H9 (cell line): ENCODE measurements at regions not wholly inside any gene's neighbourhood (a gene's known extent, or its start where the extent isn't known, plus 50 kb on each side); places are given as distances from the start of the nearest gene placed in this dataset.

Source experiments
- DNase-seq: peaks from one replicate; pipeline ENCODE4 v3.0.0-alpha.2; 2017
- H2AFZ ChIP-seq: one replicate; pipeline ENCODE4 v1.6.1; 2013; ENCODE audit warnings: mild to moderate bottlenecking, low read length, control low read depth, moderate library complexity
- H2AK5ac ChIP-seq: 2 replicates; pipeline ENCODE4 v1.6.1; 2013; ENCODE audit warnings: low read length, control low read depth, mixed read lengths; ENCODE audit not compliant: insufficient read length
- H2BK120ac ChIP-seq: one replicate; pipeline ENCODE4 v1.6.1; 2013; ENCODE audit warnings: low read depth, mild to moderate bottlenecking, low read length, control low read depth, inconsistent platforms; ENCODE audit not compliant: poor library complexity, severe bottlenecking
- H2BK12ac ChIP-seq: 2 replicates; pipeline ENCODE4 v1.6.1; 2013; ENCODE audit warnings: low read length, control low read depth, mixed read lengths, low read depth; ENCODE audit not compliant: insufficient read length
- H2BK15ac ChIP-seq: 2 replicates; pipeline ENCODE4 v1.6.1; 2013; ENCODE audit warnings: low read depth, low read length, control low read depth
- H2BK20ac ChIP-seq: one replicate; pipeline ENCODE4 v1.6.1; 2013; ENCODE audit warnings: low read depth, mild to moderate bottlenecking, low read length, control low read depth, inconsistent platforms; ENCODE audit not compliant: poor library complexity, severe bottlenecking
- H2BK5ac ChIP-seq: 2 replicates; pipeline ENCODE4 v1.6.1; 2013; ENCODE audit warnings: low read length, control low read depth, mixed read lengths; ENCODE audit not compliant: insufficient read length
- H3K14ac ChIP-seq: 2 replicates; pipeline ENCODE4 v1.6.1; 2013; ENCODE audit warnings: low read length, control low read depth; ENCODE audit not compliant: insufficient read depth
- H3K18ac ChIP-seq: 2 replicates; pipeline ENCODE4 v1.6.1; 2013; ENCODE audit warnings: low read depth, mild to moderate bottlenecking, mixed read lengths, low read length, control low read depth; ENCODE audit not compliant: insufficient read length
- H3K23ac ChIP-seq: 2 replicates; pipeline ENCODE4 v1.6.1; 2013; ENCODE audit warnings: low read length, control low read depth, mixed read lengths, low read depth; ENCODE audit not compliant: insufficient read length
- H3K23me2 ChIP-seq: 2 replicates; pipeline ENCODE4 v1.6.1; 2013; ENCODE audit warnings: low read depth, mild to moderate bottlenecking, mixed read lengths, low read length, control low read depth; ENCODE audit not compliant: insufficient read length, poor library complexity, severe bottlenecking
- H3K27ac ChIP-seq: 2 replicates; pipeline ENCODE4 v1.5.1; 2013; ENCODE audit warnings: low read length, control low read depth, mixed read lengths, low read depth; ENCODE audit not compliant: insufficient read length
- H3K27me3 ChIP-seq: 2 replicates; pipeline ENCODE4 v1.6.1; 2013; ENCODE audit warnings: low read length, control low read depth, inconsistent platforms; ENCODE audit not compliant: insufficient read depth
- H3K4ac ChIP-seq: 2 replicates; pipeline ENCODE4 v1.6.1; 2013; ENCODE audit warnings: low read depth, mild to moderate bottlenecking, control low read depth, inconsistent platforms, low read length, moderate library complexity
- H3K4me1 ChIP-seq: 2 replicates; pipeline ENCODE4 v1.6.1; 2013; ENCODE audit warnings: low read length, control low read depth, inconsistent platforms; ENCODE audit not compliant: insufficient read depth
- H3K4me2 ChIP-seq: 2 replicates; pipeline ENCODE4 v1.6.1; 2013; ENCODE audit warnings: low read length, control low read depth, mixed read lengths; ENCODE audit not compliant: insufficient read length, insufficient read depth
- H3K56ac ChIP-seq: 2 replicates; pipeline ENCODE4 v1.6.1; 2013; ENCODE audit warnings: low read depth, mild to moderate bottlenecking, mixed read lengths, low read length, control low read depth; ENCODE audit not compliant: insufficient read length
- H3K79me1 ChIP-seq: 2 replicates; pipeline ENCODE4 v1.6.1; 2013; ENCODE audit warnings: low read depth, mild to moderate bottlenecking, moderate library complexity, low read length, control low read depth, inconsistent platforms; ENCODE audit not compliant: insufficient read depth, poor library complexity, severe bottlenecking
- H3K79me2 ChIP-seq: 2 replicates; pipeline ENCODE4 v1.6.1; 2013; ENCODE audit warnings: low read length, control low read depth, inconsistent platforms; ENCODE audit not compliant: insufficient read depth
- H3K9ac ChIP-seq: 2 replicates; pipeline ENCODE4 v1.6.1; 2013; ENCODE audit warnings: low read length, control low read depth, mixed read lengths; ENCODE audit not compliant: insufficient read length; ENCODE audit errors: extremely low read depth
- H3K9me3 ChIP-seq: one replicate; pipeline ENCODE4 v1.6.1; 2013; ENCODE audit warnings: low read depth, low read length, inconsistent platforms; ENCODE audit not compliant: control insufficient read depth
- H3T11ph ChIP-seq: one replicate; pipeline ENCODE4 v1.6.1; 2013; ENCODE audit warnings: mild to moderate bottlenecking, low read length, control low read depth, inconsistent platforms
- H4K20me1 ChIP-seq: one replicate; pipeline ENCODE4 v1.6.1; 2013; ENCODE audit not compliant: control insufficient read depth, insufficient read length, insufficient read depth
- H4K5ac ChIP-seq: 2 replicates; pipeline ENCODE4 v1.6.1; 2013; ENCODE audit warnings: low read depth, mild to moderate bottlenecking, mixed read lengths, low read length, control low read depth; ENCODE audit not compliant: insufficient read length
- H4K8ac ChIP-seq: replicated peaks from 2 replicates; pipeline ENCODE4 v1.6.1; 2013; ENCODE audit warnings: low read length, control low read depth, mixed read lengths, low read depth; ENCODE audit not compliant: insufficient read length
- H4K91ac ChIP-seq: 2 replicates; pipeline ENCODE4 v1.6.1; 2013; ENCODE audit warnings: low read depth, mild to moderate bottlenecking, moderate library complexity, mixed read lengths, low read length, control low read depth; ENCODE audit not compliant: insufficient read length
- H3K27ac Mint-ChIP-seq, 3 experiments: 2 replicates in 2 of 3; 3 replicates in 1 of 3; pipeline ENCODE4 v1.8.0; 2020 to 2021; ENCODE audit warnings: mixed read lengths in 3 of 3, mild to moderate bottlenecking in 1 of 3, moderate library complexity in 1 of 3
- H3K27me3 Mint-ChIP-seq: 2 replicates; pipeline ENCODE4 v1.8.0; 2021; ENCODE audit warnings: low read depth, mild to moderate bottlenecking, moderate library complexity, mixed read lengths
- H3K36me3 Mint-ChIP-seq, 3 experiments: 2 replicates in 2 of 3; 3 replicates in 1 of 3; pipeline ENCODE4 v1.8.0; 2020 to 2021; ENCODE audit warnings: low read depth in 3 of 3, mixed read lengths in 3 of 3; ENCODE audit not compliant: insufficient read depth in 1 of 3
- H3K4me1 Mint-ChIP-seq, 2 experiments: 2 replicates each; pipeline ENCODE4 v1.8.0; 2020; ENCODE audit warnings: mixed read lengths in 2 of 2
- H3K4me3 Mint-ChIP-seq, 2 experiments: 2 replicates in 1 of 2; 3 replicates in 1 of 2; pipeline ENCODE4 v1.8.0; 2020 to 2021; ENCODE audit warnings: mild to moderate bottlenecking in 2 of 2, mixed read lengths in 2 of 2, moderate library complexity in 1 of 2
- H3K9me3 Mint-ChIP-seq, 2 experiments: 2 replicates in 1 of 2; 3 replicates in 1 of 2; pipeline ENCODE4 v1.8.0; 2020; ENCODE audit warnings: mild to moderate bottlenecking in 2 of 2, mixed read lengths in 2 of 2, moderate library complexity in 1 of 2
- CTCF ChIP-seq: fragments of 200-600 bp; sonication (generic); conservative IDR thresholded peaks from 3 replicates; pipeline ENCODE4 v1.8.0; 2021; ENCODE audit warnings: antibody characterized with exemption, mild to moderate bottlenecking
- WGBS: extraction: QIAGEN DNeasy Blood & Tissue Kit; methylation state at CpG from one replicate; pipeline ENCODE4 v1.1.7; 2013; ENCODE audit warnings: missing lambda C conversion rate, low lambda C conversion rate, mixed read lengths; ENCODE audit not compliant: insufficient read length; ENCODE audit errors: extremely low coverage; 5-methylcytosine and 5-hydroxymethylcytosine counted together

GRCh38 chr1:117779364-117779763 lies 150.1 kb downstream of the GDAP2 start:
- H3K36me3 Mint-ChIP-seq: no peaks in the 10 kb centered on the region
- WGBS: no CpG with 5 or more reads among the region's 2 CpGs
- no peaks in the 10 kb centered on the region for H3K27me3 Mint-ChIP-seq
- H3K4ac ChIP-seq: no peak overlapping the region
- no peak overlapping the region for H3K4me2 ChIP-seq
- H3K27ac Mint-ChIP-seq: no peak overlapping the region
- H3K23ac ChIP-seq: no peak overlapping the region
- H2BK20ac ChIP-seq: no peak overlapping the region
- H3K18ac ChIP-seq: no peak overlapping the region
- H4K91ac ChIP-seq: no peak overlapping the region
- no peak overlapping the region for H3K9ac ChIP-seq
- H4K8ac ChIP-seq: no peak overlapping the region
- H3K27ac ChIP-seq: no peak overlapping the region
- DNase-seq: no peak
- no peak overlapping the region for H2AK5ac ChIP-seq
- no peak overlapping the region for H4K5ac ChIP-seq
- no peak overlapping the region for H3T11ph ChIP-seq
- no peaks in the 10 kb centered on the region for H3K9me3 ChIP-seq
- no peaks in the 10 kb centered on the region for H3K79me2 ChIP-seq
- no peaks in the 10 kb centered on the region for H3K79me1 ChIP-seq
- no peaks in the 10 kb centered on the region for H4K20me1 ChIP-seq
- H2BK12ac ChIP-seq: no peak overlapping the region
- H3K9me3 Mint-ChIP-seq: no peaks in the 10 kb centered on the region
- H3K23me2 ChIP-seq: no peaks in the 10 kb centered on the region
- no peaks in the 10 kb centered on the region for H3K4me1 ChIP-seq
- no peak overlapping the region for H3K4me3 Mint-ChIP-seq
- H3K56ac ChIP-seq: no peak overlapping the region
- H3K14ac ChIP-seq: no peak overlapping the region
- peaks cover 11 to 12% of the 10 kb centered on the region in 2 experiments for H3K4me1 Mint-ChIP-seq
- no peak overlapping the region for H2BK5ac ChIP-seq
- no peak overlapping the region for H2BK120ac ChIP-seq
- no peak overlapping the region for H2BK15ac ChIP-seq
- TF ChIP-seq CTCF: no peak
- no peak overlapping the region for H2AFZ ChIP-seq
- no peaks in the 10 kb centered on the region for H3K27me3 ChIP-seq
